ENCODE measurements at regions not wholly inside any gene's neighbourhood (a gene's known extent, or its start where the extent isn't known, plus 50 kb on each side); places are given as distances from the start of the nearest gene placed in this dataset.

- ChIA-PET POLR2A (no interaction called here), CTCF (no interaction called here)
- Histone ChIP-seq H3K27me3 (ENCODE audit: control insufficient read depth, insufficient read depth, low read length) (no peaks in the 10 kb centered on the region), H3K4me3 (ENCODE audit: low read depth in 2 of 2, low read length in 2 of 2) (no peak overlapping the region), H3K27ac (ENCODE audit: low read length) (no peak overlapping the region), H3K4me1 (ENCODE audit: control insufficient read depth, insufficient read depth, low read length) (no peaks in the 10 kb centered on the region), H3K36me3 (ENCODE audit: control insufficient read depth, insufficient read depth, low read length) (no peaks in the 10 kb centered on the region), H3K9me3 (ENCODE audit: control insufficient read depth, insufficient read depth, low read depth, low read length) (no peaks in the 10 kb centered on the region)
- in situ Hi-C loops (cut with HindIII; ENCODE audit: low pct_unique_long_range_greater_than_20kb, low sequenced_read_pairs) (no loop called here), intact Hi-C loops (cut with micrococcal nuclease; ENCODE audit: unreplicated experiment) (no loop called here)
- TF ChIP-seq SIN3A (IDR thresholded peaks at IDR 0.05; ENCODE audit: borderline replicate concordance, insufficient read depth, low read depth, low read length), result no peak
- no peak for TF ChIP-seq CTCF (IDR thresholded peaks at IDR 0.05)
- TF ChIP-seq REST (IDR thresholded peaks at IDR 0.05; ENCODE audit: insufficient read depth in 1 of 2, low read depth in 2 of 2, low read length in 1 of 2), result no peak
- no peak for TF ChIP-seq POLR2AphosphoS5 (IDR thresholded peaks at IDR 0.05; ENCODE audit: low read depth, low read length)
- no peak for TF ChIP-seq TCF7L2 (IDR thresholded peaks at IDR 0.05; ENCODE audit: low read depth, low read length)
- ATAC-seq (no peak), DNase-seq (ENCODE audit: low read depth, low spot score) (no peak)
- BruUV-seq (replicated peaks), result no TSS peak
Observed at GRCh38 chr3:182005701-182006100, 294.0 kb downstream of the SOX2 start.

DNA sequence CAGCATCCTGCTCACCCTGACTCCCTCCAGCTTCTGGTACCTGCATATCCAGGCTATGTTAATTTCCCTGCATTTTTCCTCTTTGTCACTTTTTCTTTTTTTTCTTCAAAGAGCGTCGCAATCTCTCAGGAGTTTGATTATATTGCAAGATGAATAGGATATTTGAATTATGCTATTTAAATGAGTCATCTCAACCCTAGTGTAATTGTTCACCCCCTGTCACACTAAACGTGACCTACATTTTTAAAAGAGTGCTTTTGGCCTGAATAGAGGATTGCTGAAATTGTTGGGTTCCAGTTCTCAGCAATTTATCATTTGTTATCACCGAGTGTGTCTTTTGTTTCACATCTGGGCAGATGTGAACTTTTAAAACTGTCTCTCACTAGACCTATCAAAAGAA, 294.7 kb downstream of the SOX2 start:
- H3K27ac ChIP-seq (ENCODE audit: low read length), result no peak overlapping the region
- BruUV-seq (replicated peaks), result no TSS peak
- no peak overlapping the region for H3K4me3 ChIP-seq (ENCODE audit: low read depth in 2 of 2, low read length in 2 of 2)
- H3K9me3 ChIP-seq (ENCODE audit: control insufficient read depth, insufficient read depth, low read depth, low read length), result no peaks in the 10 kb centered on the region
- in situ Hi-C loops (cut with HindIII; ENCODE audit: low pct_unique_long_range_greater_than_20kb, low sequenced_read_pairs) (no loop called here), intact Hi-C loops (cut with micrococcal nuclease; ENCODE audit: unreplicated experiment) (no loop called here)
- CTCF ChIA-PET, result no interaction called here
- TF ChIP-seq CTCF (IDR thresholded peaks at IDR 0.05), result no peak
- no peak for TF ChIP-seq POLR2AphosphoS5 (IDR thresholded peaks at IDR 0.05; ENCODE audit: low read depth, low read length)
- TF ChIP-seq SIN3A (IDR thresholded peaks at IDR 0.05; ENCODE audit: borderline replicate concordance, insufficient read depth, low read depth, low read length), result no peak
- TF ChIP-seq REST (IDR thresholded peaks at IDR 0.05; ENCODE audit: insufficient read depth in 1 of 2, low read depth in 2 of 2, low read length in 1 of 2), result no peak
- no peak for TF ChIP-seq TCF7L2 (IDR thresholded peaks at IDR 0.05; ENCODE audit: low read depth, low read length)
- no peaks in the 10 kb centered on the region for H3K36me3 ChIP-seq (ENCODE audit: control insufficient read depth, insufficient read depth, low read length)
- H3K27me3 ChIP-seq (ENCODE audit: control insufficient read depth, insufficient read depth, low read length), result no peaks in the 10 kb centered on the region
- POLR2A ChIA-PET, result no interaction called here
- H3K4me1 ChIP-seq (ENCODE audit: control insufficient read depth, insufficient read depth, low read length), result no peaks in the 10 kb centered on the region
- ATAC-seq, result no peak
- no peak for DNase-seq (ENCODE audit: low read depth, low spot score)

Measured in Panc1 (cell line).